Loucy (cell line): ENCODE measurements at regions not wholly inside any gene's neighbourhood (a gene's known extent, or its start where the extent isn't known, plus 50 kb on each side); places are given as distances from the start of the nearest gene placed in this dataset.

ENCODE experiments used
- H2AFZ ChIP-seq: fragments of 200-600 bp; sonication (generic); 2 replicates; pipeline ENCODE4 v1.6.0; 2016; ENCODE audit warnings: antibody characterized with exemption, mild to moderate bottlenecking, low read length, moderate library complexity
- H3F3A ChIP-seq: fragments of 200-600 bp; 2 replicates; pipeline ENCODE4 v1.6.0; 2016; ENCODE audit warnings: antibody characterized with exemption, low read depth, mild to moderate bottlenecking
- H3K27me3 ChIP-seq: fragments of 200-600 bp; sonication (generic); 2 replicates; pipeline ENCODE4 v1.6.1; 2014; ENCODE audit warnings: low read length, mild to moderate bottlenecking; ENCODE audit not compliant: insufficient read depth, poor library complexity, severe bottlenecking
- H3K36me3 ChIP-seq: fragments of 200-600 bp; sonication (generic); 2 replicates; pipeline ENCODE4 v1.6.1; 2016; ENCODE audit warnings: low read length; ENCODE audit not compliant: insufficient read depth
- H3K4me1 ChIP-seq: fragments of 200-600 bp; sonication (generic); 2 replicates; pipeline ENCODE4 v1.5.1; 2014; ENCODE audit warnings: low read length, mild to moderate bottlenecking; ENCODE audit not compliant: insufficient read depth, poor library complexity, severe bottlenecking
- H3K4me2 ChIP-seq: fragments of 200-600 bp; sonication (generic); 2 replicates; pipeline ENCODE4 v1.6.0; 2014; ENCODE audit warnings: antibody characterized with exemption, low read length, low read depth, mild to moderate bottlenecking; ENCODE audit not compliant: poor library complexity, severe bottlenecking
- H3K4me3 ChIP-seq: fragments of 200-600 bp; sonication (generic); 2 replicates; pipeline ENCODE4 v1.5.1; 2014; ENCODE audit warnings: low read length, mild to moderate bottlenecking, mixed read lengths; ENCODE audit not compliant: poor library complexity, severe bottlenecking
- H3K79me2 ChIP-seq: fragments of 200-600 bp; sonication (generic); 2 replicates; pipeline ENCODE4 v1.6.1; 2014; ENCODE audit warnings: low read length; ENCODE audit not compliant: insufficient read depth
- H3K9ac ChIP-seq: fragments of 200-600 bp; sonication (generic); 2 replicates; pipeline ENCODE4 v1.6.0; 2014; ENCODE audit warnings: mild to moderate bottlenecking, low read depth, low read length, moderate library complexity; ENCODE audit not compliant: poor library complexity, severe bottlenecking
- H3K9me2 ChIP-seq: fragments of 200-600 bp; sonication (generic); replicated peaks from 2 replicates; pipeline ENCODE4 v1.6.1; 2016; ENCODE audit warnings: low read depth, low read length, mixed read lengths
- H3K9me3 ChIP-seq: fragments of 200-600 bp; sonication (generic); 2 replicates; pipeline ENCODE4 v1.6.1; 2014; ENCODE audit warnings: mild to moderate bottlenecking, antibody characterized with exemption, low read length, low read depth; ENCODE audit not compliant: insufficient read depth
- H4K20me1 ChIP-seq: fragments of 200-600 bp; sonication (generic); 2 replicates; pipeline ENCODE4 v1.6.0; 2014; ENCODE audit warnings: antibody characterized with exemption, low read length, mild to moderate bottlenecking; ENCODE audit not compliant: insufficient read depth, poor library complexity, severe bottlenecking
- EZH2phosphoT487 ChIP-seq: fragments of 200-600 bp; IDR thresholded peaks from 2 replicates; pipeline ENCODE4 v1.6.1; 2018; ENCODE audit warnings: antibody characterized with exemption, mild to moderate bottlenecking, moderate library complexity, borderline replicate concordance
- TF ChIP-seq, protein P1 (sequence below): fragments of 200-600 bp; sonication (generic); conservative IDR thresholded peaks from 2 replicates; pipeline ENCODE4 v1.5.1; 2014; ENCODE audit warnings: mild to moderate bottlenecking, antibody characterized with exemption, low read length

GRCh38 chr3:18295171-18295920 lies 129.8 kb downstream of the SATB1 start:
- Histone ChIP-seq H3K4me2 (no peak overlapping the region), H3K4me3 (no peak overlapping the region), H3K9ac (peak overlapping the region; percentile 58)

GRCh38 chr3:18290157-18290556 lies 135.0 kb downstream of the SATB1 start:
- Histone ChIP-seq H3K79me2 (no peaks in the 10 kb centered on the region), H3K9ac (no peak overlapping the region), H3K9me2 (no peaks in the 10 kb centered on the region), H3K27me3 (no peaks in the 10 kb centered on the region), H3K9me3 (no peaks in the 10 kb centered on the region), H3K4me2 (no peak overlapping the region), H3F3A (no peaks in the 10 kb centered on the region), H3K4me1 (peaks cover 23% of the 10 kb centered on the region), H2AFZ (no peak overlapping the region), H3K4me3 (no peak overlapping the region), H4K20me1 (no peaks in the 10 kb centered on the region), H3K36me3 (no peaks in the 10 kb centered on the region)
- no peak for TF ChIP-seq EZH2phosphoT487
- TF ChIP-seq, protein P1, sequence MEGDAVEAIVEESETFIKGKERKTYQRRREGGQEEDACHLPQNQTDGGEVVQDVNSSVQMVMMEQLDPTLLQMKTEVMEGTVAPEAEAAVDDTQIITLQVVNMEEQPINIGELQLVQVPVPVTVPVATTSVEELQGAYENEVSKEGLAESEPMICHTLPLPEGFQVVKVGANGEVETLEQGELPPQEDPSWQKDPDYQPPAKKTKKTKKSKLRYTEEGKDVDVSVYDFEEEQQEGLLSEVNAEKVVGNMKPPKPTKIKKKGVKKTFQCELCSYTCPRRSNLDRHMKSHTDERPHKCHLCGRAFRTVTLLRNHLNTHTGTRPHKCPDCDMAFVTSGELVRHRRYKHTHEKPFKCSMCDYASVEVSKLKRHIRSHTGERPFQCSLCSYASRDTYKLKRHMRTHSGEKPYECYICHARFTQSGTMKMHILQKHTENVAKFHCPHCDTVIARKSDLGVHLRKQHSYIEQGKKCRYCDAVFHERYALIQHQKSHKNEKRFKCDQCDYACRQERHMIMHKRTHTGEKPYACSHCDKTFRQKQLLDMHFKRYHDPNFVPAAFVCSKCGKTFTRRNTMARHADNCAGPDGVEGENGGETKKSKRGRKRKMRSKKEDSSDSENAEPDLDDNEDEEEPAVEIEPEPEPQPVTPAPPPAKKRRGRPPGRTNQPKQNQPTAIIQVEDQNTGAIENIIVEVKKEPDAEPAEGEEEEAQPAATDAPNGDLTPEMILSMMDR, result no peak

More at GRCh38 chr3:18295171-18295920, 129.8 kb downstream of the SATB1 start:
- no peaks in the 10 kb centered on the region for H4K20me1 ChIP-seq
- H3K9me2 ChIP-seq, result no peaks in the 10 kb centered on the region
- H3K36me3 ChIP-seq, result no peaks in the 10 kb centered on the region
- peak overlapping the region; percentile 45; the same call in 1 of the 2 replicates for H2AFZ ChIP-seq
- no peaks in the 10 kb centered on the region for H3K79me2 ChIP-seq
- no peaks in the 10 kb centered on the region for H3F3A ChIP-seq
- H3K27me3 ChIP-seq, result no peaks in the 10 kb centered on the region
- peaks cover 25% of the 10 kb centered on the region; the same call in 1 of the 2 replicates for H3K9me3 ChIP-seq
- TF ChIP-seq EZH2phosphoT487, result no peak
- TF ChIP-seq, protein P1, result peak; percentile 96
- H3K4me1 ChIP-seq, result peaks cover 20% of the 10 kb centered on the region

DNA sequence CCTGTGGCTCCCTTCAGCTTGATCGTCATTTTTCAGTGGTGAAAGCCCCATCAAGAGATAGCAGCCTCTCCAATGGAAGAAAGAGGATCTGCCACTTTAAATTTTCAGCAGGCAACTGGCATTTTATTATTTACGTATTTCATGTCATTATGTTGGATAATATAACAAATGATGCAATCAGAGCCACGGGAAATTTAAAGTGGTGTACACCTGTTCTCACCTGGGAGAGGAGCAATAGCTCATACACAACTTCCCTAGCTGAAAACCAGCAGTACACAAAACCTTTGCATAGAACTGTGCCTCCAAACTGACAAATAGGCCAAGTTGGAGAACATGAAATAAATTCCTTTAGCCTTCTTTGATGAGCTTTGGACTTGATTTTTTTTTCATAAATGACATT lies 136.9 kb downstream of the SATB1 start:
- H3K79me2 ChIP-seq, result no peaks in the 10 kb centered on the region
- H3K27me3 ChIP-seq, result no peaks in the 10 kb centered on the region
- no peak overlapping the region for H3K9ac ChIP-seq
- no peak for TF ChIP-seq EZH2phosphoT487
- TF ChIP-seq, protein P1, result no peak
- H3K9me2 ChIP-seq, result no peaks in the 10 kb centered on the region
- H3K4me1 ChIP-seq, result peaks cover 16% of the 10 kb centered on the region
- H2AFZ ChIP-seq, result no peak overlapping the region
- H4K20me1 ChIP-seq, result no peaks in the 10 kb centered on the region
- no peak overlapping the region for H3K4me3 ChIP-seq
- no peak overlapping the region for H3K4me2 ChIP-seq
- no peaks in the 10 kb centered on the region for H3F3A ChIP-seq
- H3K36me3 ChIP-seq, result no peaks in the 10 kb centered on the region
- H3K9me3 ChIP-seq, result no peaks in the 10 kb centered on the region
